ENCODE measurements at regions not wholly inside any gene's neighbourhood (a gene's known extent, or its start where the extent isn't known, plus 50 kb on each side); places are given as distances from the start of the nearest gene placed in this dataset.
"Not testable (repeated sequence)": the region's sequence is repeated elsewhere in the genome, so short reads cannot be mapped to it uniquely, and the experiment has no call there.

DNA sequence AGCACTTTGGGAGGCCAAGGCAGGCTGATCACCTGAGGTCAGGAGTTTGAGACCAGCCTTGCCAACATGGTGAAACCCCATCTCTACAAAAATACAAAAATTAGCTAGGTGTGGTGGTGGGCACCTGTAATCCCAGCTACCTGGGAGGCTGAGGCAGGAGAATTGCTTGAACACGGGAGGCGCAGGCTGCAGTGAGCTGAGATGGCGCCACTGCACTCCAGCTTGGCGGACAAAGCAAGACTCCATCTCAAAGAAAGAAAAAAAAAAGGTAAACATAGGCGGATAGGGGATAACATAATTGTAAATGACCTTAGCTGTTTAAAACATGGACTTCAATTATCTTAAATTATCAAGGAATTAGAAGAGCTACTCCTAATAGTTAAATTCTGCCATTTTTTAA lies 189.3 kb upstream of the ZNF184 start:
- not testable (repeated sequence) for H3K36me3 ChIP-seq (ENCODE audit: insufficient read depth, low read length); H3K9ac ChIP-seq (ENCODE audit: low read depth, low read length); H3K4me1 ChIP-seq (ENCODE audit: insufficient read depth, low read length); H3K4me3 ChIP-seq (ENCODE audit: low read length); H3K27ac ChIP-seq (ENCODE audit: low read depth, low read length); H3K9me3 ChIP-seq (ENCODE audit: insufficient read depth, low read depth, low read length)
- H3K27me3 ChIP-seq (ENCODE audit: insufficient read depth, low read length), result peaks cover 16% of the 10 kb centered on the region
- 92% methylated on average over 4 of the region's 5 CpGs for WGBS

DNA sequence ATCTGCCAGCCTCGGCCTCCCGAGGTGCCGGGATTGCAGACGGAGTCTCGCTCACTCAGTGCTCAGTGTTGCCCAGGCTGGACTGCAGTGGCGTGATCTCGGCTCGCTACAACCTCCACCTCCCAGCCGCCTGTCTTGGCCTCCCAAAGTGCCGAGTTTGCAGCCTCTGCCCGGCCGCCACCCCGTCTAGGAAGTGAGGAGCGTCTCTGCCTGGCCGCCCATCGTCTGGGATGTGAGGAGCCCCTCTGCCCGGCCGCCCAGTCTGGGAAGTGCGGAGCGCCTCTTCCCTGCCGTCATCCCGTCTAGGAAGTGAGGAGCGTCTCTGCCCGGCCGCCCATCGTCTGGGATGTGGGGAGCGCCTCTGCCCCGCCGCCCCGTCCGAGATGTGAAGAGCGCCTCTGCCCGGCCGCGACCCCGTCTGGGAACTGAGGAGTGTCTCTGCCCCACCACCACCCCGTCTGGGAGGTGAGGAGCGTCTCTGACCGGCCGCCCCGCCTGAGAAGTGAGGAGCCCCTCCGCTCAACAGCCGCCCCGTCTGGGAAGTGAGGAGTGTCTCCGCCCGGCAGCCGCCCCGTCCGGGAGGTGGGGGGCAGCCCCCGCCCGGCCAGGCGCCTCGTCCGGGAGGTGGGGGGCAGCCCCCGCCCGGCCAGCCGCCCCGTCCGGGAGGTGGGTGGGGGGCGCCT lies 180.4 kb upstream of the ZNF184 start:
- H3K9ac ChIP-seq (ENCODE audit: low read depth, low read length); H3K27ac ChIP-seq (ENCODE audit: low read depth, low read length); H3K9me3 ChIP-seq (ENCODE audit: insufficient read depth, low read depth, low read length); H3K4me3 ChIP-seq (ENCODE audit: low read length); H3K4me1 ChIP-seq (ENCODE audit: insufficient read depth, low read length); H3K27me3 ChIP-seq (ENCODE audit: insufficient read depth, low read length); H3K36me3 ChIP-seq (ENCODE audit: insufficient read depth, low read length): not testable (repeated sequence)
- 96% methylated on average over 59 of the region's 60 CpGs for WGBS

DNA sequence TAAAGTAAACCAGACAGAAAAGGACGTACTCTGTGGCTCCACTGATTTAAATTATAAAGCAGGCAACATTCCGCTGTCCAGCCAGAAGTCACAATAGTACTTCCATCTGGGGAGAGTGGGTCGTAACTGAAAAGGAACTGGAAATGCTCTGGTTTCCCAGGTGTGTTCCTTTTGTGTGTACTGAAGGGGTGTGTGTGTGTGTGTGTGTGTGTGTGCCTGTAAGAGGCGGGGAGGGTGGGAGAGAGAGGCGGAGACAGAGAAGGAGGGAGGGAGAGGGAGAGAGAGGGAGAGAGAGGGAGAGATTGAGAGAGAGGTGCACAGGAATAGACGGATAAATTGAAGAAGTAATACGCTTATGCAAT lies 178.4 kb upstream of the ZNF184 start:
- Histone ChIP-seq H3K9me3 (ENCODE audit: insufficient read depth, low read depth, low read length) (no peaks in the 10 kb centered on the region), H3K4me3 (ENCODE audit: low read length) (peak overlapping the region; percentile 76), H3K27ac (ENCODE audit: low read depth, low read length) (no peak overlapping the region), H3K9ac (ENCODE audit: low read depth, low read length) (peak overlapping the region; percentile 13; the same call in 1 of the 2 replicates), H3K4me1 (ENCODE audit: insufficient read depth, low read length) (no peaks in the 10 kb centered on the region), H3K36me3 (ENCODE audit: insufficient read depth, low read length) (no peaks in the 10 kb centered on the region), H3K27me3 (ENCODE audit: insufficient read depth, low read length) (no peaks in the 10 kb centered on the region)
- WGBS, result 5% methylated on average over 7 of the region's 7 CpGs

DNA sequence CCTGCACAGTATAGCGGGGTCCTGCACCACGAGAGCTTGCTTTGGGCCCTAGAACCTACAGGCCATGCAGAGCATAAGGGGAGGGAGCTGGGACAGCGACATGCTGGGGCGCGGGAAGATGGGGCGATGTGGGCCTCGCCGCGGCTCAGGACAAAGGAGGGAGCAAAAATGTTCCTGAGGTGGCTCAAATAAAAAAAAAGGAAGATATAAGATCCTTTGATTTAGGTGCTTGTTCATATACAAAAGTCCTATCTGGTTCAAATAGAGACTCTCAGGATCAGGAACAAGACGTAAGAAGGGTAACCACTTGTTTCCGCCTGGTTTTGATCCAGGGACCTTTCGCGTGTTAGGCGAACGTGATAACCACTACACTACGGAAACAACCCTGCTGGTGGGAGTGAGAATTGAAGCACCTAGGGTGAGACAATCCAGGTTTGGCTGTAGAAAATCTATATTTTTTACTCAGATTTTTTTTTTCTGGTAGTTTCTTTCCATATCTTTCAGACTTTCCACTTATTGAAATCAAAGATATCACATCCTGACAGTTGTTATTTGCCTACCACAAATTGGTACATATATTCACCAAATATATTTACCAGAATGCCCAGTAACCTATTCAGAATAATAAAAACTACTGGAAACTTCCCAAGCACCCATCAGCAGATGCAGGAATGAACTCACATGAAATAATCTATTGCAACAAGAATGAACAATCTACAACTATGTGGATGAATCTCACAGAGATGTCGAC lies 177.9 kb upstream of the ZNF184 start:
- Histone ChIP-seq H3K36me3 (ENCODE audit: insufficient read depth, low read length) (no peaks in the 10 kb centered on the region), H3K9ac (ENCODE audit: low read depth, low read length) (peak overlapping the region; percentile 31; the same call in 1 of the 2 replicates), H3K27me3 (ENCODE audit: insufficient read depth, low read length) (no peaks in the 10 kb centered on the region), H3K9me3 (ENCODE audit: insufficient read depth, low read depth, low read length) (no peaks in the 10 kb centered on the region), H3K4me1 (ENCODE audit: insufficient read depth, low read length) (no peaks in the 10 kb centered on the region), H3K4me3 (ENCODE audit: low read length) (peak overlapping the region; percentile 76), H3K27ac (ENCODE audit: low read depth, low read length) (no peak overlapping the region)
- 3% methylated on average over 14 of the region's 17 CpGs for WGBS

DNA sequence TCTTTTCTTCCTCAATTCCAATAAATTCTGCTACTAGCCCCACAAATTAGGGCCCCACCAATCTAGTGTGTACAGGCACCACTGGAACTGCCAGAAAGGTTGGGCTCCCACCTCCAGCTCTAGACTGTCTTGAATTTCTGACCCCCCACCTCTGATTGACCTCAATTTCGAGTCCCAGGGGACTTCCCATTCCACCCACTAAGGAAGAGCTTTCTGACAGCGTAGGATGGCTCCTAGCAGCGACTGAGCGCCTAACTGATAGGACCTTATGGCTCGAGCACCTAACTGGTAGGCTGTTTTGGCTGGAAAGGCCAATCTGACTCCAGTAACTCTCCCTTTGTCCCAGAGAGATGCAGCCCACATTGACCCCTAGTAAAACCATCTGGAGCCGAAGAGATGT lies 171.6 kb upstream of the ZNF184 start:
- no peaks in the 10 kb centered on the region; the same call in 1 of the 2 replicates for H3K27me3 ChIP-seq (ENCODE audit: insufficient read depth, low read length)
- no peaks in the 10 kb centered on the region for H3K36me3 ChIP-seq (ENCODE audit: insufficient read depth, low read length)
- WGBS, result 81% methylated on average over 6 of the region's 6 CpGs
- H3K9ac ChIP-seq (ENCODE audit: low read depth, low read length), result no peak overlapping the region
- H3K4me3 ChIP-seq (ENCODE audit: low read length), result no peak overlapping the region
- H3K27ac ChIP-seq (ENCODE audit: low read depth, low read length), result no peak overlapping the region
- H3K9me3 ChIP-seq (ENCODE audit: insufficient read depth, low read depth, low read length), result no peaks in the 10 kb centered on the region
- H3K4me1 ChIP-seq (ENCODE audit: insufficient read depth, low read length), result no peaks in the 10 kb centered on the region

DNA sequence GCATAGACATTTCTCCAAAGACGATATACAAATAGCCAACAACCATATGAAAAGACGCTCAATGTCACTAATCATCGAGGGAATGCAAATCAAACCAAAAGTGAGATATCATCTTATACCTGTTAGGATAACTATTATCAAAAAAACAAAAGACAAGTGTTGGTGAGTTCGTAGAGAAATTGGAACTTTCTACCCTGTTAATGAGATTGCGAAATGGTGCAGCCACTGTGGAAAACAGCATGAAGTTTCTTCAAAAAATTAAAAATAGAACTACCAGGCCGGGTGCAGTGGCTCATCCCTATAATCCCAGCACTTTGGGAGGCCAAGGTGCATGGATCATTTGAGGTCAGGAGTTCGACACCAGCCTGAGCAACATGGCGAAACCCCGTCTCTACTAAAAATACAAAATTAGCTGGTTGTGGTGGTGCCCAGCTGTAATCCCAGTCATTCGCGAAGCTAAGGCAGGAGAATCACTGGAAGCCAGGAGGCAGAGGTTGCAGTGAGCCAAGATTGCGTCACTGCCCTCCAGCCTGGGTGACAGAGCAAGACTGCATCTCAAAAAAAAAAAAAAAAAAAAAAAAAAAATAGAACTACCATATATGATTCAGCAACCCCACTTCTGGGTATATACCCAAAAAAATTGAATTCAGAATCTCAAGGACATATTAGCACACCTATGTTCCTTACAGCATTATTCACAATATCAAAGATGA lies 170.0 kb upstream of the ZNF184 start:
- WGBS, result 93% methylated on average over 12 of the region's 12 CpGs
- no peaks in the 10 kb centered on the region for H3K4me1 ChIP-seq (ENCODE audit: insufficient read depth, low read length)
- H3K27me3 ChIP-seq (ENCODE audit: insufficient read depth, low read length), result no peaks in the 10 kb centered on the region; the same call in 1 of the 2 replicates
- H3K27ac ChIP-seq (ENCODE audit: low read depth, low read length), result no peak overlapping the region
- H3K9me3 ChIP-seq (ENCODE audit: insufficient read depth, low read depth, low read length), result no peaks in the 10 kb centered on the region
- H3K36me3 ChIP-seq (ENCODE audit: insufficient read depth, low read length), result no peaks in the 10 kb centered on the region
- H3K9ac ChIP-seq (ENCODE audit: low read depth, low read length), result no peak overlapping the region
- H3K4me3 ChIP-seq (ENCODE audit: low read length), result no peak overlapping the region

DNA sequence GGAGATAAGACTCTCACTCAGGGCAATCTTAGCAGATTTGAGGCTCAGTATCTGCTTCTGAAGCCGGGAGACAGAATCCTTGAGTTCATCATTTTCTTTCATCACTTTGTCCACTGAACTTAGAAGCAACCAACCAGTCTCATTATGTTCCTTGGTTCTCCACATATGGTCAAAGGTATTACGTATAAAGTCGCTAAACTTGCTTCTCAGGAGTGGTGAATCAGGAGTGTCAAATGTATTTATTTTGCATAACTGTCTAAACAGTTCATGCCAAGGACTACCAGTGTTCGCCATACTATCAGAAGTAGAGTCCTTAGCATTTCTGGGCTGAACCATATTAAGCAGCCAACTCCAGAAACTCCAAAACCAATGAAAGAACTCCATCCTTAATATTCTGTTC lies 163.0 kb upstream of the ZNF184 start:
- 94% methylated on average over 4 of the region's 4 CpGs for WGBS
- not testable (repeated sequence) for H3K4me3 ChIP-seq (ENCODE audit: low read length); H3K4me1 ChIP-seq (ENCODE audit: insufficient read depth, low read length); H3K27ac ChIP-seq (ENCODE audit: low read depth, low read length); H3K9ac ChIP-seq (ENCODE audit: low read depth, low read length); H3K9me3 ChIP-seq (ENCODE audit: insufficient read depth, low read depth, low read length); H3K27me3 ChIP-seq (ENCODE audit: insufficient read depth, low read length); H3K36me3 ChIP-seq (ENCODE audit: insufficient read depth, low read length)

DNA sequence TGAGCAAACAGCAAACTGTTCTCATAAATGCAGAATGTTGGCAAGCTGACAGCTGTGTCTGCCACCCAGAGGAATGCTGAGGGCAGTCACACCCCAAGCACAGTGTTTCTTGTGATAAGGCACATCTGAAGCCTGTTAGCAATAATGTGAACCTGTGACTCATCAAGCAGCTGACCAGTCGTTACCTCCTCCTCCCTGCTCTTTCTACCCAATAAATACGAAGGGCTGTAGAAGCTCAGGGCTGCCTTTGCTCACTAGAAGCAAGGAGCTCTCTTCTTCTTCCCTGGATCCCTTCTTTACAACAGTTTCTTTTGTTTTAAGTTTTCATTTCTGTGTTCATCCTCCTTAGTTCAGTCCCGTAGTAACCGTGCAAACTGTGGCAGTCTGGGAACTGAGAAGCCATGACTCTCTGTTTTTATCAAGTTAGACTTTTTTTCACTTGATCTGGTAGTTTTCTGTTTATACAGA lies 160.3 kb upstream of the ZNF184 start:
- not testable (repeated sequence) for H3K4me3 ChIP-seq (ENCODE audit: low read length); H3K27ac ChIP-seq (ENCODE audit: low read depth, low read length); H3K9me3 ChIP-seq (ENCODE audit: insufficient read depth, low read depth, low read length); H3K4me1 ChIP-seq (ENCODE audit: insufficient read depth, low read length); H3K36me3 ChIP-seq (ENCODE audit: insufficient read depth, low read length); H3K9ac ChIP-seq (ENCODE audit: low read depth, low read length)
- peaks cover 20% of the 10 kb centered on the region for H3K27me3 ChIP-seq (ENCODE audit: insufficient read depth, low read length)
- WGBS, result 84% methylated on average over 4 of the region's 4 CpGs

DNA sequence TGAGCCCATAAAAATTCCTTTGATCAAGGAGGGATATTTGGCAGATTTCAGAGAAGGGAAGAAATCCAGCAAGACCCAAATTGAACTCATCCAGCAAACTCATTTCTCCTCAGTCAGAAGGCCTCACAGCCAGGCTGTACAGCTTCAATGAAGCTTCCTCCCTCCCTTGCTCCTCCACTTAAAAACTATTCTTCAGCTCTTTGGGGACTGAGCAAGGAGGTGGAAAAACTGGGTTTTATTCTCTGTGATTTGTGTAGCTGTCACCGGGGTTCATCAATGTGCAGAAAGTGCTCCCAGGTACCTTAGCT lies 158.7 kb upstream of the ZNF184 start:
- WGBS, result 98% methylated on average over 1 of the region's 1 CpG
- Histone ChIP-seq H3K27me3 (ENCODE audit: insufficient read depth, low read length) (peaks cover 20% of the 10 kb centered on the region), H3K4me3 (ENCODE audit: low read length) (peak overlapping the region; percentile 97; the same call in 1 of the 2 replicates), H3K4me1 (ENCODE audit: insufficient read depth, low read length) (peaks cover 8% of the 10 kb centered on the region; the same call in 1 of the 2 replicates), H3K36me3 (ENCODE audit: insufficient read depth, low read length) (no peaks in the 10 kb centered on the region), H3K27ac (ENCODE audit: low read depth, low read length) (no peak overlapping the region), H3K9me3 (ENCODE audit: insufficient read depth, low read depth, low read length) (no peaks in the 10 kb centered on the region), H3K9ac (ENCODE audit: low read depth, low read length) (no peak overlapping the region)

DNA sequence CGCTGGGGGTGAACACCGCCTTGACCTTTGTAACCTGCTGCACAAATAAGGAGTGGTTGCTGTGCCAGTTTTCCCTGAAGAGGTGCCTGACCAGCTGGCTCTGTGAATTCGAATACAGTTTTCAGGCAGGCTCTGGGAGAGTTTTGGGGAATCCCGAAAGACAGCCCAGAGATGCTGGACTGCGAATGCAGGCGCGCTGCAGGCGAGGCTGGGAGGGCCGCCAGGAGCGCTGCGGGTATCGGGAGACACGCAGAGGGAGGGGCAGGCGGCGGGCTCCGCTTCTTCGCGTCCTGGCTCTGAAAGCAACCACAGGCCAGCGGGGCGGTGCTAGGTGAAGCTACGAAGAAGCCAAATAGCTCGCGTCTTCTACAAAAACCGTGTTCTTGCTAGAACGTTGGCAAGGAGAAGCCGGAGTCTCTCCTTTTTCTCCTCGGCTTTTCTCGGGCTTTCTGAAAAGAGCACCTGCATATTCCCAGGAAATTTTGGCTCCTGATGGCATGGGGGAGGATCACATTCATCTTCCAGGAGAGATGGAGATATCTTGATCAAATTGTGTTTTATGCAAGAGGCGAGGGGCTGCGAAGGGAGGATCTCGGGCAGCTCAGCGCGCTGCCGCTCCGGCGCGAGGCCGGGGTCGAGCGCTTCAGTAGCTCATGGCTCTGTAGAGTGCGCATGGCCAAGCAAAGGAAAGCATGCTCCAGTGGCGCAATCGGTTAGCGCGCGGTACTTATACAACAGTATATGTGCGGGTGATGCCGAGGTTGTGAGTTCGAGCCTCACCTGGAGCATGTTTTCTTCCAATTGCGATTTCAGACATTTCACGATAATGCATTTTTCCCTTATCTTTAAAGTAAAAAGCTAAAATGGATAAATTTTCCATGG lies 158.1 kb upstream of the ZNF184 start:
- H3K4me3 ChIP-seq (ENCODE audit: low read length), result peak overlapping the region; percentile 97
- peak overlapping the region; percentile 72 for H3K9ac ChIP-seq (ENCODE audit: low read depth, low read length)
- under 1% methylated on average over 49 of the region's 51 CpGs for WGBS
- H3K27ac ChIP-seq (ENCODE audit: low read depth, low read length), result no peak overlapping the region
- H3K27me3 ChIP-seq (ENCODE audit: insufficient read depth, low read length), result peaks cover 18% of the 10 kb centered on the region
- H3K9me3 ChIP-seq (ENCODE audit: insufficient read depth, low read depth, low read length), result no peaks in the 10 kb centered on the region
- peaks cover 8% of the 10 kb centered on the region; the same call in 1 of the 2 replicates for H3K4me1 ChIP-seq (ENCODE audit: insufficient read depth, low read length)
- no peaks in the 10 kb centered on the region for H3K36me3 ChIP-seq (ENCODE audit: insufficient read depth, low read length)

Measured in HUES64 (cell line).